ENCODE measurements at regions not wholly inside any gene's neighbourhood (a gene's known extent, or its start where the extent isn't known, plus 50 kb on each side); places are given as distances from the start of the nearest gene placed in this dataset.

- DNase-seq, result no peak
Observed at GRCh38 chr10:130372222-130372621, 236.0 kb downstream of the GLRX3 start.

- no peak for DNase-seq
Observed at GRCh38 chr10:130372866-130373265, 236.7 kb downstream of the GLRX3 start.

- no peak for DNase-seq
Observed at GRCh38 chr10:130377986-130378540, 241.9 kb downstream of the GLRX3 start.

GRCh38 chr10:130378556-130379400 is 242.6 kb downstream of the GLRX3 start:
- no peak for DNase-seq

GRCh38 chr10:130380056-130380455 is 243.9 kb downstream of the GLRX3 start:
- DNase-seq, result no peak

GRCh38 chr10:130382031-130382430 is 245.8 kb downstream of the GLRX3 start:
- no peak for DNase-seq

- DNase-seq, result no peak
Observed at GRCh38 chr10:130387936-130388580, 251.9 kb downstream of the GLRX3 start.

- DNase-seq, result no peak
Observed at GRCh38 chr10:130388746-130389145, 252.6 kb downstream of the GLRX3 start.

GRCh38 chr10:130389906-130390305 is 253.7 kb downstream of the GLRX3 start:
- no peak for DNase-seq

- DNase-seq, result no peak
Observed at GRCh38 chr10:130392031-130392430, 255.8 kb downstream of the GLRX3 start.

- DNase-seq, result no peak
Observed at GRCh38 chr10:130393342-130393741, 257.2 kb downstream of the GLRX3 start.

- DNase-seq, result no peak
Observed at GRCh38 chr10:130394832-130395231, 258.6 kb downstream of the GLRX3 start.

GRCh38 chr10:130395248-130395936 is 259.2 kb downstream of the GLRX3 start:
- DNase-seq, result no peak

- DNase-seq, result no peak
Observed at GRCh38 chr10:130396044-130396443, 259.9 kb downstream of the GLRX3 start.

- no peak for DNase-seq
Observed at GRCh38 chr10:130398090-130398994, 262.2 kb downstream of the GLRX3 start.

GRCh38 chr10:130399425-130399950 is 263.3 kb downstream of the GLRX3 start:
- DNase-seq, result no peak

- no peak for DNase-seq
Observed at GRCh38 chr10:130400890-130401289, 264.7 kb downstream of the GLRX3 start.

- DNase-seq, result no peak
Observed at GRCh38 chr10:130401860-130402765, 265.9 kb downstream of the GLRX3 start.

- DNase-seq, result no peak
Observed at GRCh38 chr10:130403153-130404075, 267.2 kb downstream of the GLRX3 start.

All from stimulated activated CD4-positive, alpha-beta T cell treated with anti-CD3 and anti-CD28 coated beads, Interleukin-2, amount 100 ng/mL, for 24 hours (primary cell).